ENCODE measurements at regions not wholly inside any gene's neighbourhood (a gene's known extent, or its start where the extent isn't known, plus 50 kb on each side); places are given as distances from the start of the nearest gene placed in this dataset.

- WGBS (ENCODE audit: insufficient coverage): 44% methylated on average over 1 of the region's 3 CpGs
- DNase-seq (no peak), ATAC-seq (replicated peaks in 1 of 4) (no peak)
- Mint-ChIP-seq H3K36me3 (no peaks in the 10 kb centered on the region), H3K27me3 (peaks cover 24 to 37% of the 10 kb centered on the region in 2 donors), H3K27ac (no peak overlapping the region), H3K4me1 (no peaks in the 10 kb centered on the region), H3K9me3 (no peaks in the 10 kb centered on the region), H3K4me3 (no peak overlapping the region)
- Histone ChIP-seq H3K36me3 (ENCODE audit: control insufficient read depth in 2 of 2, extremely low read depth in 1 of 2, insufficient read depth in 1 of 2, low read length in 1 of 2) (no peaks in the 10 kb centered on the region), H3K4me1 (ENCODE audit: control insufficient read depth in 1 of 2, extremely low read depth in 1 of 2, insufficient read depth in 2 of 2, low read length in 2 of 2) (no peaks in the 10 kb centered on the region), H3K27me3 (replicated peaks in 1 of 2; ENCODE audit: control insufficient read depth in 2 of 2, extremely low read depth in 1 of 2, insufficient read depth in 2 of 2, low read length in 1 of 2) (peaks cover 0 to 11% of the 10 kb centered on the region in 2 experiments), H3K27ac (ENCODE audit: low read length) (no peak overlapping the region), H3K4me3 (ENCODE audit: control insufficient read depth in 1 of 2, extremely low read depth in 1 of 2, low read length in 1 of 2) (no peak overlapping the region), H3K9me3 (no peaks in the 10 kb centered on the region)
- POLR2A ChIA-PET: no interaction called here
- CTCF ChIA-PET: no interaction called here
Observed at GRCh38 chr21:35926003-35926740, 134.2 kb downstream of the SETD4 start.

- WGBS (ENCODE audit: insufficient coverage): 76% methylated on average over 4 of the region's 6 CpGs
- no peaks in the 10 kb centered on the region for H3K4me1 Mint-ChIP-seq
Observed at GRCh38 chr21:35925497-35925896, 134.8 kb downstream of the SETD4 start.

GRCh38 chr21:35924714-35925301 is 135.5 kb downstream of the SETD4 start:
- CTCF ChIA-PET: no interaction called here
- Histone ChIP-seq H3K27ac (ENCODE audit: low read length) (no peak overlapping the region), H3K36me3 (ENCODE audit: control insufficient read depth in 2 of 2, extremely low read depth in 1 of 2, insufficient read depth in 1 of 2, low read length in 1 of 2) (no peaks in the 10 kb centered on the region), H3K4me3 (ENCODE audit: control insufficient read depth in 1 of 2, extremely low read depth in 1 of 2, low read length in 1 of 2) (no peak overlapping the region), H3K9me3 (no peaks in the 10 kb centered on the region), H3K27me3 (replicated peaks in 1 of 2; ENCODE audit: control insufficient read depth in 2 of 2, extremely low read depth in 1 of 2, insufficient read depth in 2 of 2, low read length in 1 of 2) (peaks cover 0 to 11% of the 10 kb centered on the region in 2 experiments), H3K4me1 (ENCODE audit: control insufficient read depth in 1 of 2, extremely low read depth in 1 of 2, insufficient read depth in 2 of 2, low read length in 2 of 2) (no peaks in the 10 kb centered on the region)
- Mint-ChIP-seq H3K4me1 (no peaks in the 10 kb centered on the region), H3K27me3 (peaks cover 24 to 42% of the 10 kb centered on the region in 2 donors), H3K36me3 (no peaks in the 10 kb centered on the region), H3K9me3 (no peaks in the 10 kb centered on the region), H3K27ac (no peak overlapping the region), H3K4me3 (no peak overlapping the region)
- POLR2A ChIA-PET: no interaction called here
- ATAC-seq (replicated peaks in 1 of 4) (peak in 3 of 4 experiments; percentile 23 to 40 (median 24)), DNase-seq (no peak)
- 85% methylated on average over 3 of the region's 6 CpGs for WGBS (ENCODE audit: insufficient coverage)

More at GRCh38 chr21:35925497-35925896, 134.8 kb downstream of the SETD4 start:
- Mint-ChIP-seq H3K27me3 (peaks cover 24 to 42% of the 10 kb centered on the region in 2 donors), H3K4me3 (no peak overlapping the region), H3K27ac (no peak overlapping the region), H3K9me3 (no peaks in the 10 kb centered on the region), H3K36me3 (no peaks in the 10 kb centered on the region)
- DNase-seq (no peak), ATAC-seq (replicated peaks in 1 of 4) (peak in 1 of 4 experiments; percentile 63)
- H3K4me1 ChIP-seq (ENCODE audit: control insufficient read depth in 1 of 2, extremely low read depth in 1 of 2, insufficient read depth in 2 of 2, low read length in 2 of 2): no peaks in the 10 kb centered on the region
- H3K9me3 ChIP-seq: no peaks in the 10 kb centered on the region
- H3K36me3 ChIP-seq (ENCODE audit: control insufficient read depth in 2 of 2, extremely low read depth in 1 of 2, insufficient read depth in 1 of 2, low read length in 1 of 2): no peaks in the 10 kb centered on the region
- no peak overlapping the region for H3K27ac ChIP-seq (ENCODE audit: low read length)
- ChIA-PET POLR2A (no interaction called here), CTCF (no interaction called here)
- H3K4me3 ChIP-seq (ENCODE audit: control insufficient read depth in 1 of 2, extremely low read depth in 1 of 2, low read length in 1 of 2): no peak overlapping the region
- peaks cover 0 to 11% of the 10 kb centered on the region in 2 experiments for H3K27me3 ChIP-seq (replicated peaks in 1 of 2; ENCODE audit: control insufficient read depth in 2 of 2, extremely low read depth in 1 of 2, insufficient read depth in 2 of 2, low read length in 1 of 2)

- H3K27me3 Mint-ChIP-seq: peaks cover 24 to 44% of the 10 kb centered on the region in 2 donors
- H3K36me3 Mint-ChIP-seq: no peaks in the 10 kb centered on the region
- no peak overlapping the region for H3K27ac ChIP-seq (ENCODE audit: low read length)
- H3K4me1 Mint-ChIP-seq: no peaks in the 10 kb centered on the region
- no peaks in the 10 kb centered on the region for H3K9me3 ChIP-seq
- no peaks in the 10 kb centered on the region for H3K4me1 ChIP-seq (ENCODE audit: control insufficient read depth in 1 of 2, extremely low read depth in 1 of 2, insufficient read depth in 2 of 2, low read length in 2 of 2)
- no peak overlapping the region for H3K27ac Mint-ChIP-seq
- H3K36me3 ChIP-seq (ENCODE audit: control insufficient read depth in 2 of 2, extremely low read depth in 1 of 2, insufficient read depth in 1 of 2, low read length in 1 of 2): no peaks in the 10 kb centered on the region
- no peak for ATAC-seq (replicated peaks in 1 of 4)
- peaks cover 0 to 8% of the 10 kb centered on the region in 2 experiments for H3K27me3 ChIP-seq (replicated peaks in 1 of 2; ENCODE audit: control insufficient read depth in 2 of 2, extremely low read depth in 1 of 2, insufficient read depth in 2 of 2, low read length in 1 of 2)
- CTCF ChIA-PET: no interaction called here
- H3K4me3 Mint-ChIP-seq: no peak overlapping the region
- DNase-seq: no peak
- peaks cover 0 to 8% (median 4%) of the 10 kb centered on the region in 3 donors for H3K9me3 Mint-ChIP-seq
- 46% methylated on average over 2 of the region's 5 CpGs for WGBS (ENCODE audit: insufficient coverage)
- H3K4me3 ChIP-seq (ENCODE audit: control insufficient read depth in 1 of 2, extremely low read depth in 1 of 2, low read length in 1 of 2): no peak overlapping the region
- POLR2A ChIA-PET: no interaction called here
Observed at GRCh38 chr21:35923971-35924370, 136.4 kb downstream of the SETD4 start.

- POLR2A ChIA-PET: no interaction called here
- Mint-ChIP-seq H3K9me3 (peaks cover 3 to 12% (median 4%) of the 10 kb centered on the region in 3 donors), H3K36me3 (no peaks in the 10 kb centered on the region), H3K27me3 (peaks cover 18 to 42% of the 10 kb centered on the region in 2 donors), H3K27ac (no peak overlapping the region), H3K4me1 (no peaks in the 10 kb centered on the region), H3K4me3 (no peak overlapping the region)
- 93% methylated on average over 3 of the region's 5 CpGs for WGBS (ENCODE audit: insufficient coverage)
- DNase-seq (no peak), ATAC-seq (replicated peaks in 1 of 4) (no peak)
- no peaks in the 10 kb centered on the region for H3K36me3 ChIP-seq (ENCODE audit: control insufficient read depth in 2 of 2, extremely low read depth in 1 of 2, insufficient read depth in 1 of 2, low read length in 1 of 2)
- CTCF ChIA-PET: no interaction called here
- no peaks in the 10 kb centered on the region for H3K4me1 ChIP-seq (ENCODE audit: control insufficient read depth in 1 of 2, extremely low read depth in 1 of 2, insufficient read depth in 2 of 2, low read length in 2 of 2)
- no peak overlapping the region for H3K27ac ChIP-seq (ENCODE audit: low read length)
- no peaks in the 10 kb centered on the region for H3K9me3 ChIP-seq
- peaks cover 0 to 11% of the 10 kb centered on the region in 2 experiments for H3K27me3 ChIP-seq (replicated peaks in 1 of 2; ENCODE audit: control insufficient read depth in 2 of 2, extremely low read depth in 1 of 2, insufficient read depth in 2 of 2, low read length in 1 of 2)
- no peak overlapping the region for H3K4me3 ChIP-seq (ENCODE audit: control insufficient read depth in 1 of 2, extremely low read depth in 1 of 2, low read length in 1 of 2)
Observed at GRCh38 chr21:35922618-35923017, 137.7 kb downstream of the SETD4 start.

DNA sequence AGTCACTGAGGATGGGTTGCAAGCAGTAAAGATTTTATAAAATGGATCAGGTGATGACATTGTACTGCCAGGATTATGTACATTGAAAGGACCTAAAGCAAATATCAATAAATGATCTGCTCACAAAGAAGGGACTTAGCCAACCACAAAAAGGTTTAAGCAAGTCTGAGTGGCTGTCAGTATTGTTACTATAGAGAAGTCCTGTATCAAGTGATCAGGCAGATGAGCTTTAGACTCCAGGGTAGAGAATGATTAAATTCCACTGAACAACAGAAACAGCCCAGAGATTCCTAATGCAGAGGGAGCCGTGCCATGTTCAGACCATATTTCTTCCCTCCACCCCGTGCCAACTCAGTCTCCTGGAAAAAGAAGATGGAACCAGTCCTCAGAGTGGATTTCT is 138.9 kb downstream of the SETD4 start:
- DNase-seq: no peak
- H3K4me3 ChIP-seq (ENCODE audit: control insufficient read depth in 1 of 2, extremely low read depth in 1 of 2, low read length in 1 of 2): no peak overlapping the region
- H3K4me1 ChIP-seq (ENCODE audit: control insufficient read depth in 1 of 2, extremely low read depth in 1 of 2, insufficient read depth in 2 of 2, low read length in 2 of 2): no peaks in the 10 kb centered on the region
- ChIA-PET CTCF (no interaction called here), POLR2A (no interaction called here)
- peaks cover 0 to 12% of the 10 kb centered on the region in 2 experiments for H3K27me3 ChIP-seq (replicated peaks in 1 of 2; ENCODE audit: control insufficient read depth in 2 of 2, extremely low read depth in 1 of 2, insufficient read depth in 2 of 2, low read length in 1 of 2)
- no peak overlapping the region for H3K4me3 Mint-ChIP-seq
- peaks cover 3 to 12% (median 4%) of the 10 kb centered on the region in 3 donors for H3K9me3 Mint-ChIP-seq
- ATAC-seq (replicated peaks in 1 of 4): no peak
- H3K36me3 ChIP-seq (ENCODE audit: control insufficient read depth in 2 of 2, extremely low read depth in 1 of 2, insufficient read depth in 1 of 2, low read length in 1 of 2): no peaks in the 10 kb centered on the region
- no peaks in the 10 kb centered on the region for H3K36me3 Mint-ChIP-seq
- peaks cover 14 to 37% of the 10 kb centered on the region in 2 donors for H3K27me3 Mint-ChIP-seq
- H3K27ac ChIP-seq (ENCODE audit: low read length): no peak overlapping the region
- no peak overlapping the region for H3K27ac Mint-ChIP-seq
- no CpG with 5 or more reads among the region's 2 CpGs for WGBS (ENCODE audit: insufficient coverage)
- H3K4me1 Mint-ChIP-seq: no peaks in the 10 kb centered on the region
- H3K9me3 ChIP-seq: no peaks in the 10 kb centered on the region
